Caco-2 (cell line): ENCODE measurements at regions not wholly inside any gene's neighbourhood (a gene's known extent, or its start where the extent isn't known, plus 50 kb on each side); places are given as distances from the start of the nearest gene placed in this dataset.

Experiments
- BruUV-seq: library from RNA; stranded (reverse); fragments of 400-500 nt; replicated peaks from 2 replicates; lab custom pipeline; 2021; lab: Mats Ljungman, UMichigan
- CTCF ChIA-PET: fragments of 300-600 bp; sonication (Branson Sonifier 250); formaldehyde crosslinking; loops from one replicate; lab custom pipeline; 2022; ENCODE audit warnings: antibody characterized with exemption; lab: Charles Lee
- POLR2A ChIA-PET: fragments of 300-600 bp; sonication (Branson Sonifier 250); formaldehyde crosslinking; loops from one replicate; lab custom pipeline; 2022; ENCODE audit warnings: antibody characterized with exemption; lab: Charles Lee
- DNase-seq, 2 experiments: peaks; one replicate each; pipeline versions ENCODE4 v3.0.0 to v3.0.0-alpha.2; 2020 to 2022
- H3K27me3 ChIP-seq: replicated peaks from 2 replicates; pipeline ENCODE4 v1.6.0; 2011; ENCODE audit warnings: low read length; ENCODE audit not compliant: control insufficient read depth, insufficient read depth
- H3K36me3 ChIP-seq: 2 replicates; pipeline ENCODE4 v1.5.1; 2011; ENCODE audit warnings: low read length; ENCODE audit not compliant: control insufficient read depth, insufficient read depth
- H3K4me1 ChIP-seq: fragments of 250-450 bp; sonication (Bioruptor Pico); 2 replicates; pipeline ENCODE4 v1.5.1; 2020; ENCODE audit warnings: mild to moderate bottlenecking
- H3K4me3 ChIP-seq: 2 replicates; pipeline ENCODE4 v1.5.1; 2011; ENCODE audit warnings: low read depth, mild to moderate bottlenecking, control low read depth, low read length
- H3K9me3 ChIP-seq: fragments of 250-450 bp; sonication (Bioruptor Pico); 2 replicates; pipeline ENCODE4 v1.5.1; 2020; ENCODE audit warnings: mild to moderate bottlenecking, moderate library complexity
- H3K27ac Mint-ChIP-seq: one replicate; pipeline ENCODE4 v1.8.0; 2022; ENCODE audit warnings: mixed read lengths; ENCODE audit not compliant: unreplicated experiment
- H3K27me3 Mint-ChIP-seq: one replicate; pipeline ENCODE4 v1.8.0; 2022; ENCODE audit warnings: mixed read lengths; ENCODE audit not compliant: insufficient read depth, unreplicated experiment
- H3K36me3 Mint-ChIP-seq: one replicate; pipeline ENCODE4 v1.8.0; 2022; ENCODE audit warnings: mild to moderate bottlenecking, mixed read lengths; ENCODE audit not compliant: insufficient read depth, unreplicated experiment
- H3K4me1 Mint-ChIP-seq: one replicate; pipeline ENCODE4 v1.8.0; 2022; ENCODE audit warnings: low read depth, mixed read lengths; ENCODE audit not compliant: unreplicated experiment
- H3K4me3 Mint-ChIP-seq: one replicate; pipeline ENCODE4 v1.8.0; 2022; ENCODE audit warnings: mild to moderate bottlenecking, moderate library complexity, mixed read lengths; ENCODE audit not compliant: unreplicated experiment
- H3K9me3 Mint-ChIP-seq: one replicate; pipeline ENCODE4 v1.8.0; 2022; ENCODE audit warnings: mixed read lengths; ENCODE audit not compliant: unreplicated experiment
- CTCF ChIP-seq, 2 experiments: fragments of 200-600 bp in 1 of 2; IDR thresholded peaks; 1 replicate in 1 of 2; 2 replicates in 1 of 2; pipeline versions ENCODE4 v1.5.1 to v1.8.0; 2011 to 2022; ENCODE audit warnings: antibody characterized with exemption in 1 of 2, control low read depth in 1 of 2, inconsistent platforms in 1 of 2, low read depth in 1 of 2, low read length in 1 of 2, mild to moderate bottlenecking in 1 of 2, moderate library complexity in 1 of 2; ENCODE audit not compliant: insufficient read depth in 1 of 2, severe bottlenecking in 1 of 2, unreplicated experiment in 1 of 2
- intact Hi-C: fragments of 100-400 bp; cut with micrococcal nuclease; formaldehyde crosslinking; loops from one replicate; pipeline ENCODE4 v1.10.0; 2022; ENCODE audit not compliant: unreplicated experiment

- no peak overlapping the region for H3K27ac Mint-ChIP-seq
- Histone ChIP-seq H3K4me3 (no peak overlapping the region), H3K9me3 (no peaks in the 10 kb centered on the region), H3K36me3 (no peaks in the 10 kb centered on the region), H3K27me3 (no peaks in the 10 kb centered on the region), H3K4me1 (0 out of 2 replicates have a peak, but pooled peaks cover 6% of the 10 kb centered on the region)
- no TSS peak for BruUV-seq
- H3K27me3 Mint-ChIP-seq = no peaks in the 10 kb centered on the region
- ChIA-PET POLR2A (no interaction called here), CTCF (no interaction called here)
- no peak for TF ChIP-seq CTCF (IDR thresholded peaks at IDR 0.05; ENCODE audit: insufficient read depth in 1 of 2, low read depth in 1 of 2, low read length in 1 of 2, severe bottlenecking in 1 of 2, unreplicated experiment in 1 of 2)
- no peak overlapping the region for H3K4me3 Mint-ChIP-seq
- no peaks in the 10 kb centered on the region for H3K4me1 Mint-ChIP-seq
- H3K36me3 Mint-ChIP-seq = no peaks in the 10 kb centered on the region
- H3K9me3 Mint-ChIP-seq = no peaks in the 10 kb centered on the region
- intact Hi-C loops = no loop called here
- DNase-seq = no peak
These were observed 1219.5 kb upstream of the PCDH20 start for GRCh38 chr13:62635161-62635560.

GRCh38 chr13:62633448-62633847 is 1217.8 kb upstream of the PCDH20 start:
- H3K4me3 ChIP-seq = no peak overlapping the region
- H3K27ac Mint-ChIP-seq = no peak overlapping the region
- BruUV-seq = no TSS peak
- ChIA-PET CTCF (no interaction called here), POLR2A (no interaction called here)
- H3K4me1 Mint-ChIP-seq = no peaks in the 10 kb centered on the region
- no peaks in the 10 kb centered on the region for H3K27me3 ChIP-seq
- H3K27me3 Mint-ChIP-seq = no peaks in the 10 kb centered on the region
- H3K4me3 Mint-ChIP-seq = no peak overlapping the region
- no peak for DNase-seq
- H3K36me3 ChIP-seq = no peaks in the 10 kb centered on the region
- no peak for TF ChIP-seq CTCF (IDR thresholded peaks at IDR 0.05; ENCODE audit: insufficient read depth in 1 of 2, low read depth in 1 of 2, low read length in 1 of 2, severe bottlenecking in 1 of 2, unreplicated experiment in 1 of 2)
- intact Hi-C loops = no loop called here
- no peaks in the 10 kb centered on the region for H3K9me3 ChIP-seq
- H3K9me3 Mint-ChIP-seq = no peaks in the 10 kb centered on the region
- H3K36me3 Mint-ChIP-seq = no peaks in the 10 kb centered on the region
- 0 out of 2 replicates have a peak, but pooled peaks cover 6% of the 10 kb centered on the region for H3K4me1 ChIP-seq

GRCh38 chr13:62631619-62632018 is 1216.0 kb upstream of the PCDH20 start:
- intact Hi-C loops = no loop called here
- Mint-ChIP-seq H3K36me3 (no peaks in the 10 kb centered on the region), H3K27me3 (no peaks in the 10 kb centered on the region), H3K4me1 (no peaks in the 10 kb centered on the region), H3K4me3 (no peak overlapping the region), H3K9me3 (no peaks in the 10 kb centered on the region), H3K27ac (no peak overlapping the region)
- POLR2A ChIA-PET = no interaction called here
- TF ChIP-seq CTCF (IDR thresholded peaks at IDR 0.05; ENCODE audit: insufficient read depth in 1 of 2, low read depth in 1 of 2, low read length in 1 of 2, severe bottlenecking in 1 of 2, unreplicated experiment in 1 of 2) = no peak
- BruUV-seq = no TSS peak
- DNase-seq = no peak
- no peak overlapping the region for H3K4me3 ChIP-seq
- no peaks in the 10 kb centered on the region for H3K9me3 ChIP-seq
- CTCF ChIA-PET = no interaction called here
- no peaks in the 10 kb centered on the region for H3K27me3 ChIP-seq
- 0 out of 2 replicates have a peak, but pooled peaks cover 6% of the 10 kb centered on the region for H3K4me1 ChIP-seq
- H3K36me3 ChIP-seq = no peaks in the 10 kb centered on the region
